K562 (cell line): ENCODE measurements at regions not wholly inside any gene's neighbourhood (a gene's known extent, or its start where the extent isn't known, plus 50 kb on each side); places are given as distances from the start of the nearest gene placed in this dataset.

Source experiments
- ATAC-seq: fragments of 200-7000 bp; cut with Tn5 transposase; 3 replicates; pipeline ENCODE4 v1.9.1; 2020; ENCODE audit warnings: moderate library complexity
- BruUV-seq: library from RNA; stranded (reverse); fragments of 400-500 nt; replicated peaks from 2 replicates; lab custom pipeline; 2021; lab: Mats Ljungman, UMichigan
- CTCF ChIA-PET: fragments of 300-600 bp; formaldehyde crosslinking; extraction: SDS; loops from one replicate; lab custom pipeline; 2021; ENCODE audit warnings: low intra/inter-chr PET ratio; lab: Yijun Ruan, JAX
- POLR2A ChIA-PET: fragments of 300-600, 350-650 bp; sonication (Branson Sonifier 250); formaldehyde crosslinking; extraction: SDS; loops from one replicate; lab custom pipeline; 2021; ENCODE audit warnings: antibody characterized with exemption, inconsistent platforms; lab: Yijun Ruan, JAX
- DNase-seq, 4 experiments: peaks; one replicate each; pipeline versions ENCODE4 v3.0.0 to v3.0.0-alpha.2; 2011 to 2018; ENCODE audit warnings: low spot score in 3 of 4, mixed read lengths in 3 of 4; ENCODE audit errors: extremely low read depth in 1 of 4
- FAIRE-seq: peaks from 2 replicates; lab custom pipeline; 2011; peaks lifted over from hg19 to GRCh38; lab: Jason Lieb, UNC
- H2AFZ ChIP-seq: 2 replicates; pipeline ENCODE4 v1.6.0; 2011; ENCODE audit warnings: low read depth, low read length, control low read depth, inconsistent platforms
- H3K27ac ChIP-seq: fragments of 200-600 bp; 3 replicates; pipeline ENCODE4 v1.8.0; 2011; ENCODE audit warnings: low read depth, mild to moderate bottlenecking, control low read depth, inconsistent platforms, low read length, moderate library complexity, mixed read lengths; ENCODE audit errors: extremely low read depth
- H3K27me3 ChIP-seq, 2 experiments: fragments of 300-600 bp in 1 of 2; 2 replicates in 1 of 2; 3 replicates in 1 of 2; pipeline versions ENCODE4 v1.6.0 to v1.8.0; 2011; ENCODE audit warnings: inconsistent platforms in 2 of 2, low read length in 2 of 2, mild to moderate bottlenecking in 1 of 2, mixed read lengths in 1 of 2, moderate library complexity in 1 of 2; ENCODE audit not compliant: control insufficient read depth in 2 of 2, insufficient read depth in 2 of 2
- H3K36me3 ChIP-seq: fragments of 300-600 bp; 3 replicates; pipeline ENCODE4 v1.8.0; 2011; ENCODE audit warnings: mild to moderate bottlenecking, low read length, inconsistent platforms; ENCODE audit not compliant: control insufficient read depth, insufficient read depth
- H3K4me1 ChIP-seq, 2 experiments: fragments of 200-600 bp in 1 of 2; replicated peaks in 1 of 2; 2 replicates in 1 of 2; 3 replicates in 1 of 2; pipeline versions ENCODE4 v1.5.1 to v1.8.0; 2011; ENCODE audit warnings: inconsistent platforms in 2 of 2, low read length in 2 of 2, mild to moderate bottlenecking in 1 of 2, mixed read lengths in 1 of 2, moderate library complexity in 1 of 2; ENCODE audit not compliant: control insufficient read depth in 2 of 2, insufficient read depth in 2 of 2
- H3K4me2 ChIP-seq: 2 replicates; pipeline ENCODE4 v1.6.1; 2011; ENCODE audit warnings: low read length, control low read depth, inconsistent platforms, mixed read lengths; ENCODE audit not compliant: insufficient read depth
- H3K4me3 ChIP-seq: fragments of 200-600 bp; sonication (generic), shearing (Covaris generic); 2 replicates; pipeline ENCODE4 v1.5.1; 2016; ENCODE audit warnings: control low read depth, inconsistent platforms
- H3K79me2 ChIP-seq: fragments of 200-600 bp; 3 replicates; pipeline ENCODE4 v1.8.0; 2011; ENCODE audit warnings: low read length, inconsistent platforms; ENCODE audit not compliant: control insufficient read depth, insufficient read depth
- H3K9ac ChIP-seq, 2 experiments: 2 replicates each; pipeline versions ENCODE4 v1.6.0 to v1.6.1; 2011; ENCODE audit warnings: low read depth in 2 of 2, low read length in 2 of 2, control low read depth in 1 of 2, inconsistent platforms in 1 of 2, mild to moderate bottlenecking in 1 of 2, mixed read lengths in 1 of 2; ENCODE audit not compliant: insufficient read depth in 1 of 2
- H3K9me1 ChIP-seq: one replicate; pipeline ENCODE4 v1.6.0; 2011; ENCODE audit warnings: inconsistent platforms, mild to moderate bottlenecking, low read length, moderate library complexity; ENCODE audit not compliant: control insufficient read depth, insufficient read depth
- H3K9me3 ChIP-seq: replicated peaks from 2 replicates; pipeline ENCODE4 v1.5.1; 2011; ENCODE audit warnings: low read depth, low read length, inconsistent platforms; ENCODE audit not compliant: control insufficient read depth, insufficient read depth
- H4K20me1 ChIP-seq: replicated peaks from 2 replicates; pipeline ENCODE4 v1.6.1; 2011; ENCODE audit warnings: low read length, inconsistent platforms, mixed read lengths; ENCODE audit not compliant: control insufficient read depth, insufficient read depth
- ARID1B ChIP-seq: fragments of 450-650 bp; IDR thresholded peaks from 2 replicates; pipeline ENCODE4 v1.6.1; 2016; ENCODE audit warnings: antibody characterized with exemption, mild to moderate bottlenecking, inconsistent platforms
- BRF2 ChIP-seq: IDR thresholded peaks from 3 replicates; pipeline ENCODE4 v1.6.1; 2011; ENCODE audit warnings: borderline replicate concordance, mild to moderate bottlenecking; ENCODE audit not compliant: insufficient read length, insufficient read depth
- CBX2 ChIP-seq: fragments of 200-600 bp; sonication (generic); IDR thresholded peaks from one replicate; pipeline ENCODE4 v1.6.1; 2012; ENCODE audit warnings: mild to moderate bottlenecking, low read length, inconsistent platforms; ENCODE audit not compliant: insufficient read depth, poor library complexity, severe bottlenecking
- GMEB1 ChIP-seq: fragments of 250-450 bp; sonication (Bioruptor Pico); IDR thresholded peaks from 2 replicates; pipeline ENCODE4 v1.4.0; 2020; ENCODE audit warnings: mild to moderate bottlenecking
- MECOM ChIP-seq: fragments of 250-450 bp; sonication (Bioruptor Pico); IDR thresholded peaks from 2 replicates; pipeline ENCODE4 v1.8.0; 2022; ENCODE audit warnings: inconsistent platforms
- RBM17 ChIP-seq: fragments of 200-400 bp; formaldehyde crosslinking; IDR thresholded peaks from 2 replicates; pipeline ENCODE4 v1.6.1; 2017; ENCODE audit warnings: low read depth, mild to moderate bottlenecking, low read length, borderline replicate concordance
- ZBTB1 ChIP-seq: sonication (generic); formaldehyde crosslinking; IDR thresholded peaks from 2 replicates; pipeline ENCODE4 v1.8.1; 2023; ENCODE audit warnings: missing genetic modification reagents, low read depth, mild to moderate bottlenecking, borderline replicate concordance
- ZNF354B ChIP-seq: fragments of 250-450 bp; sonication (Bioruptor Pico); IDR thresholded peaks from 2 replicates; pipeline ENCODE4 v1.4.0; 2020
- ZNF518B ChIP-seq: fragments of 250-450 bp; sonication (Bioruptor Pico); IDR thresholded peaks from 2 replicates; pipeline ENCODE4 v1.5.0; 2021; ENCODE audit warnings: mild to moderate bottlenecking, moderate library complexity
- WGBS: fragments of 100-300 bp; shearing (Covaris generic); methylation state at CpG from one replicate; pipeline ENCODE4 v1.1.6; 2016; ENCODE audit warnings: low coverage, mixed read lengths; ENCODE audit not compliant: insufficient coverage; ENCODE audit errors: missing lambda C conversion rate; 5-methylcytosine and 5-hydroxymethylcytosine counted together
- in situ Hi-C: fragments of 300-500 bp; cut with MboI; formaldehyde crosslinking; loops from 4 replicates; pipeline ENCODE4 v1.15.0; 2018; ENCODE audit warnings: inconsistent platforms, mixed read lengths
- intact Hi-C: fragments of 100-400 bp; cut with micrococcal nuclease; formaldehyde crosslinking; loops from 2 replicates; pipeline ENCODE4 v1.14.2; 2022

GRCh38 chr7:23889566-23889965, 179.5 kb downstream of the STK31 start:
- 0% methylated on average over 1 of the region's 1 CpG for WGBS
- in situ Hi-C loops = no loop called here
- no peak overlapping the region for H3K4me3 ChIP-seq
- BruUV-seq = no TSS peak
- POLR2A ChIA-PET = no interaction called here
- H3K36me3 ChIP-seq = no peaks in the 10 kb centered on the region
- ATAC-seq = no peak
- no peak overlapping the region for H3K27ac ChIP-seq
- no peak overlapping the region for H3K9ac ChIP-seq
- DNase-seq = no peak
- CTCF ChIA-PET = no interaction called here
- no peaks in the 10 kb centered on the region for H3K9me1 ChIP-seq
- no peaks in the 10 kb centered on the region for H3K9me3 ChIP-seq
- H3K27me3 ChIP-seq = peaks cover 7 to 14% of the 10 kb centered on the region in 2 experiments; a peak in 3 of 5 replicates
- no peaks in the 10 kb centered on the region for H4K20me1 ChIP-seq
- no peak overlapping the region for H3K4me2 ChIP-seq
- H3K79me2 ChIP-seq = no peaks in the 10 kb centered on the region
- no peak overlapping the region for H2AFZ ChIP-seq
- no peak for FAIRE-seq
- no peak for TF ChIP-seq CBX2
- no peak for TF ChIP-seq ARID1B
- no peak for TF ChIP-seq ZBTB1 (CRISPR knock-in tag)
- TF ChIP-seq GMEB1 = no peak
- TF ChIP-seq MECOM (CRISPR knock-in tag) = no peak
- no peak for TF ChIP-seq ZNF518B
- no peak for TF ChIP-seq BRF2
- no peak for TF ChIP-seq ZNF354B (CRISPR knock-in tag)
- no peak for TF ChIP-seq RBM17
- TF ChIP-seq, all 486 proteins: peak for 0
- intact Hi-C loops = no loop called here
- H3K4me1 ChIP-seq = no peaks in the 10 kb centered on the region; a peak in 1 of 5 replicates
